ENCODE measurements at regions not wholly inside any gene's neighbourhood (a gene's known extent, or its start where the extent isn't known, plus 50 kb on each side); places are given as distances from the start of the nearest gene placed in this dataset.

- Histone ChIP-seq H3K9me3 (no peaks in the 10 kb centered on the region), H3K4me3 (no peak overlapping the region)
- intact Hi-C loops (cut with DNase I), result no loop called here
Observed at GRCh38 chr4:138908134-138908533, 107.4 kb upstream of the NOCT start.

GRCh38 chr4:138907174-138907573 is 108.4 kb upstream of the NOCT start:
- TF ChIP-seq CTCF (IDR thresholded peaks at IDR 0.05), result no peak
- WGBS, 2 donors, result 81 to 97% methylated on average over 5 of the region's 5 CpGs
- DNase-seq, result no peak
- intact Hi-C loops (cut with DNase I), result no loop called here
- H3K9me3 ChIP-seq, result no peaks in the 10 kb centered on the region
- H3K27me3 ChIP-seq, result no peaks in the 10 kb centered on the region
- H3K4me1 ChIP-seq, result peaks cover 5 to 21% (median 14%) of the 10 kb centered on the region in 9 donors
- H3K27ac ChIP-seq, result no peak overlapping the region
- no peak overlapping the region for H3K4me3 ChIP-seq
- no peaks in the 10 kb centered on the region for H3K36me3 ChIP-seq
- no peak for ATAC-seq

More at GRCh38 chr4:138908134-138908533, 107.4 kb upstream of the NOCT start:
- no peak for TF ChIP-seq CTCF (IDR thresholded peaks at IDR 0.05)
- Histone ChIP-seq H3K27me3 (no peaks in the 10 kb centered on the region), H3K4me1 (peaks cover 5 to 24% (median 14%) of the 10 kb centered on the region in 9 donors), H3K36me3 (no peaks in the 10 kb centered on the region), H3K27ac (no peak overlapping the region)
- DNase-seq (no peak), ATAC-seq (no peak)
- 88 to 90% methylated on average over 5 of the region's 5 CpGs for WGBS, 2 donors

GRCh38 chr4:138904793-138905192 is 110.8 kb upstream of the NOCT start:
- intact Hi-C loops (cut with DNase I), result no loop called here
- H3K36me3 ChIP-seq, result no peaks in the 10 kb centered on the region
- DNase-seq (no peak), ATAC-seq (no peak)
- H3K4me3 ChIP-seq, result no peak overlapping the region
- 93 to 94% methylated on average over 4 of the region's 4 CpGs for WGBS, 2 donors
- H3K27ac ChIP-seq, result no peak overlapping the region
- no peak for TF ChIP-seq CTCF (IDR thresholded peaks at IDR 0.05)
- H3K9me3 ChIP-seq, result no peaks in the 10 kb centered on the region
- no peaks in the 10 kb centered on the region for H3K27me3 ChIP-seq
- no peaks in the 10 kb centered on the region for H3K4me1 ChIP-seq

- peaks cover 0 to 3% (median 1%) of the 10 kb centered on the region in 9 donors for H3K4me1 ChIP-seq
- H3K27ac ChIP-seq, result no peak overlapping the region
- ATAC-seq (no peak), DNase-seq (no peak)
- WGBS, 2 donors, result 66 to 81% methylated on average over 3 of the region's 3 CpGs
- no peaks in the 10 kb centered on the region for H3K36me3 ChIP-seq
- intact Hi-C loops (cut with DNase I), result no loop called here
- no peak for TF ChIP-seq CTCF (IDR thresholded peaks at IDR 0.05)
- no peaks in the 10 kb centered on the region for H3K9me3 ChIP-seq
- H3K4me3 ChIP-seq, result no peak overlapping the region
- H3K27me3 ChIP-seq, result no peaks in the 10 kb centered on the region
Observed at GRCh38 chr4:138903185-138903584, 112.4 kb upstream of the NOCT start.

All from heart right ventricle (tissue), 16 donors.